Activated CD8-positive, alpha-beta T cell treated with anti-CD3 and anti-CD28 coated beads, Interleukin-2, amount 10 ng/mL, durations not matched to agents 7 days and 5 days (primary cell): ENCODE measurements at regions not wholly inside any gene's neighbourhood (a gene's known extent, or its start where the extent isn't known, plus 50 kb on each side); places are given as distances from the start of the nearest gene placed in this dataset.

Experiments
- ATAC-seq: fragments of 150-1000 bp; cut with Tn5 transposase; one replicate; pipeline ENCODE4 v1.10.0; 2021; ENCODE audit warnings: moderate library complexity
- CTCF ChIA-PET: fragments of 350-600 bp; sonication (Branson Sonifier 250); formaldehyde crosslinking; loops from one replicate; lab custom pipeline; 2021; ENCODE audit warnings: antibody characterized with exemption; lab: Charles Lee
- POLR2A ChIA-PET: fragments of 350-600 bp; sonication (Branson Sonifier 250); formaldehyde crosslinking; loops from one replicate; lab custom pipeline; 2021; ENCODE audit warnings: antibody characterized with exemption; lab: Charles Lee
- DNase-seq: peaks from one replicate; pipeline ENCODE4 v3.0.0-alpha.2; 2020
- H3K27ac Mint-ChIP-seq: one replicate; pipeline ENCODE4 v1.8.0; 2021; ENCODE audit warnings: mild to moderate bottlenecking, mixed read lengths
- H3K27me3 Mint-ChIP-seq: one replicate; pipeline ENCODE4 v1.8.0; 2021; ENCODE audit warnings: low read depth, mixed read lengths
- H3K36me3 Mint-ChIP-seq: one replicate; pipeline ENCODE4 v1.8.0; 2021; ENCODE audit warnings: low read depth, mixed read lengths
- H3K4me1 Mint-ChIP-seq: one replicate; pipeline ENCODE4 v1.8.0; 2021; ENCODE audit warnings: low read depth, mixed read lengths
- H3K4me3 Mint-ChIP-seq: one replicate; pipeline ENCODE4 v1.8.0; 2021; ENCODE audit warnings: mild to moderate bottlenecking, mixed read lengths
- H3K9me3 Mint-ChIP-seq: one replicate; pipeline ENCODE4 v1.8.0; 2022; ENCODE audit warnings: mixed read lengths; ENCODE audit not compliant: insufficient read depth

- no peaks in the 10 kb centered on the region for H3K9me3 Mint-ChIP-seq
- DNase-seq (no peak), ATAC-seq (no peak)
- ChIA-PET POLR2A (no interaction called here), CTCF (no interaction called here)
- peaks cover 5% of the 10 kb centered on the region for H3K27me3 Mint-ChIP-seq
- no peak overlapping the region for H3K27ac Mint-ChIP-seq
- no peak overlapping the region for H3K4me3 Mint-ChIP-seq
- no peaks in the 10 kb centered on the region for H3K4me1 Mint-ChIP-seq
- no peaks in the 10 kb centered on the region for H3K36me3 Mint-ChIP-seq
Observed at GRCh38 chr5:180411948-180412347, 58.8 kb upstream of the GFPT2 start.

DNA sequence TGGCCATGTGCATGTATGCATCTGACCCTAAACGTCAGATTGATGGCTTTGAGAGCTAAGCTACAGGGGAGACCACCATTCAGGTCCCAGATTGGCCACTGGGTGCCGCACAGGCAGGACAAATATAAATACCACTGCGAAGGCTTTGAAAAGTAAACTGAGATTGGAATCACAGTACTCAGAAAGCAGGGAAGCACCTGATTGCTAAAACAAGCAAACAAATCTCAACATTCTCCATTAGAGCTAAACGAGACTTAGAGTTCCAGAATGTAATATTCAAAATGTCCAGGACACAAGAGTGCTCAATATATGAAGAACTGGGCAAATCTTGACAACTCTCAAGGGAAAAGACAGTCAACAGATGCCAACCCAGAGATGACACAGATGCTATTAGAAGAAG is 61.0 kb upstream of the GFPT2 start:
- Mint-ChIP-seq H3K4me1 (no peaks in the 10 kb centered on the region), H3K27me3 (peaks cover 2% of the 10 kb centered on the region), H3K27ac (no peak overlapping the region), H3K36me3 (no peaks in the 10 kb centered on the region), H3K9me3 (no peaks in the 10 kb centered on the region), H3K4me3 (no peak overlapping the region)
- CTCF ChIA-PET = no interaction called here
- POLR2A ChIA-PET = no interaction called here
- ATAC-seq = no peak
- no peak for DNase-seq

DNA sequence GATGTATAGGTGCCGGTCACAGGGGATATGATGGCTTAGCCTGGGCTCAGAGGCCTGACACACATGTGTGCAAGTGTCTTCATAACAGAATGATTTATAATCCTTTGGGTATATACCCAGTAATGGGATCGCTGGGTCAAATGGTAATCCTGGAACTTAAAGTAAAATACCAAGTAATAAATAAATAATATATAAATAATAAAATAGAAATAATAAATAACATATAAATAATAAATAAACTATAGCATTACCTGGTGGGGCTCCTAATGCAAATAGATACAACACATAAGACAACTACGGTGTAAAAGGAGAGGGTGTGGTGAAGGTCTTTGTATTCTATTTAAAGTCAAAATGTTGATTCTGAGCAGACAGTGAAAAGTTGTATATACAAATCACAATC is 68.5 kb upstream of the GFPT2 start:
- no peak overlapping the region for H3K27ac Mint-ChIP-seq
- ChIA-PET CTCF (no interaction called here), POLR2A (no interaction called here)
- DNase-seq (no peak), ATAC-seq (no peak)
- H3K36me3 Mint-ChIP-seq = no peaks in the 10 kb centered on the region
- H3K4me3 Mint-ChIP-seq = no peak overlapping the region
- no peaks in the 10 kb centered on the region for H3K9me3 Mint-ChIP-seq
- H3K27me3 Mint-ChIP-seq = peaks cover 2% of the 10 kb centered on the region
- no peaks in the 10 kb centered on the region for H3K4me1 Mint-ChIP-seq

GRCh38 chr5:180423133-180423532 is 70.0 kb upstream of the GFPT2 start:
- no peaks in the 10 kb centered on the region for H3K36me3 Mint-ChIP-seq
- ATAC-seq = no peak
- H3K4me1 Mint-ChIP-seq = no peaks in the 10 kb centered on the region
- no peak overlapping the region for H3K27ac Mint-ChIP-seq
- DNase-seq = no peak
- H3K27me3 Mint-ChIP-seq = peaks cover 2% of the 10 kb centered on the region
- H3K9me3 Mint-ChIP-seq = no peaks in the 10 kb centered on the region
- POLR2A ChIA-PET = no interaction called here
- H3K4me3 Mint-ChIP-seq = no peak overlapping the region
- CTCF ChIA-PET = interaction anchor here (1.4 kb wide), 1 partner anchor 95 kb away, joined by 4 read pairs; no protein-coding TSS in a partner anchor

GRCh38 chr5:180423598-180423997 is 70.5 kb upstream of the GFPT2 start:
- DNase-seq (no peak), ATAC-seq (no peak)
- H3K4me3 Mint-ChIP-seq = no peak overlapping the region
- H3K27me3 Mint-ChIP-seq = peaks cover 2% of the 10 kb centered on the region
- H3K4me1 Mint-ChIP-seq = no peaks in the 10 kb centered on the region
- H3K27ac Mint-ChIP-seq = no peak overlapping the region
- no peaks in the 10 kb centered on the region for H3K36me3 Mint-ChIP-seq
- ChIA-PET POLR2A (no interaction called here), CTCF (interaction anchor here (1.4 kb wide), 1 partner anchor 95 kb away, joined by 4 read pairs; no protein-coding TSS in a partner anchor)
- no peaks in the 10 kb centered on the region for H3K9me3 Mint-ChIP-seq

DNA sequence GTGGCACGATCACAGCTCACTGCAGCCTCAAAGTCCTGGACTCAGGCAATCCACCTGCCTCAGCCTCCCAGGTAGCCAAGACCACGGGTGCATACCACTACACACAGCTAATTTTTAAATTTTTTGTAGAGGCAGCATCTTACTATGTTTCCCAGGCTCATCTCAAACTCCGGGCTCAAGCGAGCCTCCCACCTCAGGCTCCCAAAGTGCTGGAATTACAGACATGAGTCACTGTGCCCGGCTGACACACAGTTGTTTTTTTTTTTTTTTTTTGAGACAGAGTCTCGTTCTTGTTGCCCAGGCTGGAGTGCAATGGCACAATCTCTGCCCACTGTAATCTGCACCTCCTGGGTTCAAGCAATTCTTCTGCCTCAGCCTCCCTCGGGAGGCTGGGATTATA is 70.1 kb upstream of the CNOT6 start:
- no peaks in the 10 kb centered on the region for H3K4me1 Mint-ChIP-seq
- no peak overlapping the region for H3K4me3 Mint-ChIP-seq
- CTCF ChIA-PET = interaction anchor here (1.4 kb wide), 1 partner anchor 95 kb away, joined by 4 read pairs; no protein-coding TSS in a partner anchor
- H3K9me3 Mint-ChIP-seq = no peaks in the 10 kb centered on the region
- H3K27me3 Mint-ChIP-seq = peaks cover 4% of the 10 kb centered on the region
- POLR2A ChIA-PET = no interaction called here
- H3K27ac Mint-ChIP-seq = no peak overlapping the region
- ATAC-seq = no peak
- H3K36me3 Mint-ChIP-seq = no peaks in the 10 kb centered on the region
- no peak for DNase-seq

- Mint-ChIP-seq H3K27ac (no peak overlapping the region), H3K4me3 (no peak overlapping the region), H3K27me3 (peaks cover 2% of the 10 kb centered on the region), H3K4me1 (peaks cover 9% of the 10 kb centered on the region), H3K36me3 (no peaks in the 10 kb centered on the region), H3K9me3 (no peaks in the 10 kb centered on the region)
- POLR2A ChIA-PET = no interaction called here
- CTCF ChIA-PET = no interaction called here
- ATAC-seq = no peak
- no peak for DNase-seq
Observed at GRCh38 chr5:180428598-180428997, 65.6 kb upstream of the CNOT6 start.

DNA sequence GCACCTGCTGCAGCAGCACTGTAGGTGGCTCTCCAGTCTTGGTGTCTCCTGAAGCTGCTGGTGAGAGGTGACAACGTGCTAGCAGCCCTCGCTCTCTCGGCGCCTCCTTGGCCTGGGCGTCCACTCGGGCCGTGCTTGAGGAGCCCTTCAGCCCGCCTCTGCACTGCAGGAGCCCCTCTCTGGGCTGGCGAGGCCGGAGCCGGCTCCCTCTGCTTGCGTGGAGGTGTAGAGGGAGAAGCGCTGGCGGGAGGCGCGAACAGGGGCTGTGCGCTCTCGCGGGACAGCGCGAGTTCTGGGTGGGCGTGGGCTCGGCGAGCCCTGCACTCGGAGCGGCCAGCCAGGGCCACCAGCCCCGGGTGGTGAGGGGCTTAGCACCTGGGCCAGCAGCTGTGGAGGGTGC is 62.2 kb upstream of the CNOT6 start:
- Mint-ChIP-seq H3K36me3 (no peaks in the 10 kb centered on the region), H3K4me1 (peaks cover 9% of the 10 kb centered on the region), H3K9me3 (no peaks in the 10 kb centered on the region), H3K27me3 (peaks cover 2% of the 10 kb centered on the region), H3K27ac (no peak overlapping the region), H3K4me3 (no peak overlapping the region)
- ChIA-PET CTCF (no interaction called here), POLR2A (no interaction called here)
- ATAC-seq = no peak
- no peak for DNase-seq

DNA sequence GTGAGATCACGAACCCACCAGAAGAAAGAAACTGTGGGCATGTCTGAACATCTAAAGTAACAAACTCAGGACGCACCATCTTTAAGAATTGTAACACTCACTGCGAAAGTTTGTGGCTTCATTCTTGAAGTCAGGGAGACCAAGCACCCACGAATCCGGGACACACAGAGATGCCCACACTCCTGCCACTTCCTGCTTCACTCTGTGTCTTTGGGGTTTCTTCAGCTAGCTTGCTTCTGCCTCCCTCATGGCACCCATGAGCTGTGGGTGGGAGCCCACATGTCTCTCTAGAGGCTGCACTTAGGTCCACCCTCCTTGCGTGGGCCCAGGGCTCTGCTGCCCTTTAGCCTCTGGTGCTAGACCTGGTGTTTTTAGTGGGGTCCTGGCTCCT is 61.2 kb upstream of the CNOT6 start:
- no peak for ATAC-seq
- Mint-ChIP-seq H3K27ac (no peak overlapping the region), H3K4me1 (peaks cover 9% of the 10 kb centered on the region), H3K36me3 (no peaks in the 10 kb centered on the region), H3K4me3 (no peak overlapping the region), H3K9me3 (no peaks in the 10 kb centered on the region), H3K27me3 (peaks cover 2% of the 10 kb centered on the region)
- ChIA-PET CTCF (interaction anchor here (1.9 kb wide), 1 partner anchor 38 kb away, joined by 5 read pairs; no protein-coding TSS in a partner anchor), POLR2A (no interaction called here)
- DNase-seq = peak; percentile 24

DNA sequence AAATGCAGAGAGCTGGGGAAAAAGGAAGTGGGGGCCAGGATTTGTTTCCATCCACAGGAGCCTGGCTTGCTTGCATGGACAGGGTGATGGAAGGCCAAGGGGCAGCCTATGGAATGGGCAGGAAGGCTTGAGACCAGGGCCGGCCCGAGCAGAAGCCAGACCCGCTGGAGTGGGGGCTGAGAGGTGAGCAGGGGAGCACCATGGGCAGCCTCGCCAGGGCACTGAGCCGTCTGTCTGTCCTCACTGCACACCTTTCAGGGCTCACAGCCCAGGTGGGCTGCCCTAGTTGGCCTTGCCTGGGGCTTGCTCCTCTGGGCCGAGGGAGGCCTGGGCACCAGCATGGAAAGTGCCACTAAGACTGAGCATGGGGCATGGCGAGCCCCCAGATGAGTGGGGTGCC is 58.6 kb upstream of the CNOT6 start:
- Mint-ChIP-seq H3K4me3 (no peak overlapping the region), H3K9me3 (no peaks in the 10 kb centered on the region), H3K36me3 (no peaks in the 10 kb centered on the region), H3K27ac (no peak overlapping the region), H3K27me3 (peaks cover 2% of the 10 kb centered on the region), H3K4me1 (peaks cover 9% of the 10 kb centered on the region)
- no peak for ATAC-seq
- CTCF ChIA-PET = no interaction called here
- no peak for DNase-seq
- POLR2A ChIA-PET = no interaction called here

GRCh38 chr5:180436275-180436674 is 57.9 kb upstream of the CNOT6 start:
- ATAC-seq (no peak), DNase-seq (no peak)
- H3K27ac Mint-ChIP-seq = no peak overlapping the region
- no peaks in the 10 kb centered on the region for H3K9me3 Mint-ChIP-seq
- H3K4me1 Mint-ChIP-seq = peaks cover 9% of the 10 kb centered on the region
- POLR2A ChIA-PET = no interaction called here
- no peak overlapping the region for H3K4me3 Mint-ChIP-seq
- no peaks in the 10 kb centered on the region for H3K36me3 Mint-ChIP-seq
- CTCF ChIA-PET = no interaction called here
- peaks cover 2% of the 10 kb centered on the region for H3K27me3 Mint-ChIP-seq

GRCh38 chr5:180436936-180437335 is 57.2 kb upstream of the CNOT6 start:
- POLR2A ChIA-PET = no interaction called here
- DNase-seq (no peak), ATAC-seq (no peak)
- peaks cover 9% of the 10 kb centered on the region for H3K4me1 Mint-ChIP-seq
- no peaks in the 10 kb centered on the region for H3K36me3 Mint-ChIP-seq
- CTCF ChIA-PET = no interaction called here
- peaks cover 2% of the 10 kb centered on the region for H3K27me3 Mint-ChIP-seq
- H3K27ac Mint-ChIP-seq = no peak overlapping the region
- no peak overlapping the region for H3K4me3 Mint-ChIP-seq
- no peaks in the 10 kb centered on the region for H3K9me3 Mint-ChIP-seq

DNA sequence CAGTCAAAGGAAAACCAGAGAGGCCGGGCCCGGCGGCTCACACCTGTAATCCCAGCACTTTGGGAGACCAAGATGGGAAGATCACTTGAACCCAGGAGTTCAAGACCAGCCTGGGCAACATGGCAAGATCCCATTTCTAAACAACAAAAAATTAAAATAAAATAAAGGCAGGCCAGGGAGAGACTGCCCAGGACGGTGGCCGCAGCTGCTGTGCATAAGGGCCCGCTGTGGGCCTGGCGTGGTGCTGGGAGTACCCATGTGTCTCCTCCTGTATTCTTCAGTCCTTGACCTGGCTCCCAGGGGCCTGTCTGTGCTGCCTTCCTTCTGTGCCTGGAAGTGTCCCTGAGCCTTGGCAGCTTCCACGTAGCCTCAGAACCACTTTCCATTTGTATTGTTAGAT is 56.8 kb upstream of the CNOT6 start:
- H3K27ac Mint-ChIP-seq = no peak overlapping the region
- no peaks in the 10 kb centered on the region for H3K36me3 Mint-ChIP-seq
- H3K4me3 Mint-ChIP-seq = no peak overlapping the region
- H3K9me3 Mint-ChIP-seq = no peaks in the 10 kb centered on the region
- ChIA-PET CTCF (no interaction called here), POLR2A (no interaction called here)
- DNase-seq (no peak), ATAC-seq (no peak)
- peaks cover 9% of the 10 kb centered on the region for H3K4me1 Mint-ChIP-seq
- H3K27me3 Mint-ChIP-seq = peaks cover 2% of the 10 kb centered on the region
